HG03066 (cell line): ENCODE measurements at regions not wholly inside any gene's neighbourhood (a gene's known extent, or its start where the extent isn't known, plus 50 kb on each side); places are given as distances from the start of the nearest gene placed in this dataset.

Source experiments
- ATAC-seq: cut with Tn5 transposase; IDR thresholded peaks from one replicate; pipeline ENCODE4 v1.9.1; 2021; ENCODE audit warnings: low read depth; ENCODE audit not compliant: unreplicated experiment

- ATAC-seq: no peak
Observed at GRCh38 chr18:31213641-31214040, 51.0 kb upstream of the DSC1 start.

GRCh38 chr18:31217038-31217849 lies 54.6 kb upstream of the DSC1 start:
- ATAC-seq: no peak

GRCh38 chr18:31218671-31219383 lies 56.2 kb upstream of the DSC1 start:
- ATAC-seq: no peak

- no peak for ATAC-seq
Observed at GRCh38 chr18:31219395-31219794, 56.7 kb upstream of the DSC1 start.

- ATAC-seq: no peak
Observed at GRCh38 chr18:31223371-31223770, 60.7 kb upstream of the DSC1 start.

GRCh38 chr18:31225668-31226067 lies 63.0 kb upstream of the DSC1 start:
- ATAC-seq: no peak

- ATAC-seq: no peak
Observed at GRCh38 chr18:31227497-31228229, 65.0 kb upstream of the DSC1 start.

- ATAC-seq: no peak
Observed at GRCh38 chr18:31229829-31230228, 67.2 kb upstream of the DSC1 start.

GRCh38 chr18:31230495-31230894 lies 67.8 kb upstream of the DSC1 start:
- peak; percentile 84 for ATAC-seq

GRCh38 chr18:31232013-31232412 lies 69.4 kb upstream of the DSC1 start:
- ATAC-seq: no peak

- ATAC-seq: no peak
Observed at GRCh38 chr18:31232775-31233424, 70.2 kb upstream of the DSC1 start.

GRCh38 chr18:31233621-31234275 lies 71.1 kb upstream of the DSC1 start:
- ATAC-seq: no peak

- ATAC-seq: no peak
Observed at GRCh38 chr18:31235856-31236255, 73.2 kb upstream of the DSC1 start.

GRCh38 chr18:31237142-31237541 lies 74.5 kb upstream of the DSC1 start:
- no peak for ATAC-seq

GRCh38 chr18:31241425-31241824 lies 76.5 kb upstream of the DSG1 start:
- no peak for ATAC-seq

- peak; percentile 50 for ATAC-seq
Observed at GRCh38 chr18:31241900-31242409, 76.0 kb upstream of the DSG1 start.

- no peak for ATAC-seq
Observed at GRCh38 chr18:31243740-31244512, 74.0 kb upstream of the DSG1 start.

- ATAC-seq: no peak
Observed at GRCh38 chr18:31244771-31245394, 73.1 kb upstream of the DSG1 start.

GRCh38 chr18:31245820-31246219 lies 72.1 kb upstream of the DSG1 start:
- no peak for ATAC-seq
